HTERT RPE-1 (cell line): ENCODE measurements at regions not wholly inside any gene's neighbourhood (a gene's known extent, or its start where the extent isn't known, plus 50 kb on each side); places are given as distances from the start of the nearest gene placed in this dataset.

Source experiments
- in situ Hi-C: fragments of 300-500 bp; cut with MboI; formaldehyde crosslinking; loops from 4 replicates; pipeline ENCODE4 v1.14.3; 2020; ENCODE audit warnings: low sequenced_read_pairs

DNA sequence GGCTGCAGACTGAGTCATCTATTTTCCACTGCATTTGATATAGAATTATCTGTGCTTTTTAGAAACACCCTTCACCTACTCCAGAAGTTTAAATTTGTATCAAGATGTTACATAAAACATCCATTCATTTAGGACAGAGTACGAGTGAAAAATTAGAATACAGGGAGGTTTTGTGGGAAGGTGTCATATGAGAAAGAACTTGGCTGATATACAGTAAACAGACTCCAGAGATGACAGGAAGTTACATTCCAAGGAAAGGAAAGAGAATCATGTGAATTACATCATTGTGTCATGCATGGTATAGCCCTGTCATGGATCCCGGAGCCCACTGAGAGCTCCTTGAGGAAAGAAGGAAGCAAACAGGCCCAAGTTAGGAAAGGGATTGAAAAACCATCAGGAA, 341.5 kb upstream of the PKDCC start:
- in situ Hi-C loops: no loop called here

DNA sequence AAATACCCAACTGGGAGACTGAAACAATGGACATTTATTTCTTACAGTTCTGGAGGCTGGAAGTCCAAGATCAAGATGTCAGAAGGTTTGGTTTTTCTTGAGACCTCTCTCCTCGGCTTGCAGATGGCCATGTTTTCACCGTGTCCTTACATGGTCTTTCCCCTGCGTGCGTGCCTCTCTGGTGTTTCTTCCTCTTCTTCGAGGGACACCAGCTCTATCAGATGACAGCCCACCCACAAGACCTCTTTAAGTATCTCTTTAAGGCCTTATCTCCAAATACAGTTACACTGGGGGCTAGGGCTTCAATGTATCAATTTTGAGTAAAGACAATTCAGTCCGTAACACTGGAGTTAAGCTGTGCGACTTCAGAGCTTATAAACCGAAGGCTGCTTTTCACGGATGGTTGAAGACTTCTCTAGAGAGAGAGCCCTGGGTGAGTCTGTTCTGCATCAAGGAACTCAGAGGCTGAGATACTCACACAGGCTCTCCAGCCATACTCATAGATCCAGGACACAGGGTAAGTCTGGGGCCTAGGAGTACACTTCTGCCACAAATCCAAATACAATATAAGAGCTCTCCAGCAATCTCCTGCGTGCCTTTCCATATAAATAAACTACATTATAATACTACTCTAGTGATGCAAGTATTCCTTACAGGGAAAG, 339.9 kb upstream of the PKDCC start:
- in situ Hi-C loops: no loop called here

DNA sequence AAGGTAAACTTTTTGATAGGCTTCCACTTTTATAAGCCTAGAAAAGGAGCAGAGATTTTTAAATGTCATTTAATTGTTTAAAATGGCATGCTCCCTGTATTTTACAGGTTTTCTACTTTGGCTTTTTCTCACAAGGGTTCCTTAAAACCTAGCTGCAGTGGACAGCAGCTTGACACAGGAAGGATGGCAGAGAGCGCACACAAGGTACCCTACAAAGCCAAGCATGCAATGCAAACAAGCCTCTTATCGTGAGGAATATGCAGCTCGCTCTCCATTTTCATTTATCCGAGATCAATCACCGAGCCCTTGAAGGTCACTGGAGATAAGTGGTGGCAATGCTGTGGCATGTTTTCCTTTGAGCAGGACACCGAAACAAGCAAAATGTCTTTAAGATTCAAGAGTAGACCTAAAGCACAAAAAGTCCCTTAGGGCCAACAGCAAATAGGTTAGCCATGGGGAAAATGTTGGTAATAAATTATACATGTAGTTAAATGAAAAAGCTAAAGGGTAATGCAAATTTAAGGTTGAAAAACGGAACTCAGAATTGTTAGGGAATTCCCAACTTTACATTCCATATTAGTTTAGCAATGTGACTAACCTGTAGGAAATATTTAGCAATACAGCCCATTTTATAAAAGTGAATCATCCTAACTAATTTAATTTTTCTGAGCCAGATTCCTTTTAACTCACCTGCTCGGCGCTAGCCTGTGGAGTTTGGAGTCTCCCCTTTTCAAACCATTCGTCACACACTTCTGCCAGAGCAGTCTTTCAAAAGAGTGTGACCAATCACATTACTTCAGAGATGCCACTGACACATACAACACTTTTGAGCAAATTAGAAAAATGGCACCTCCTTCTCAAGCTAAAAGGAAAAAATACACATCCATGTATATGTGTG, 337.9 kb upstream of the PKDCC start:
- in situ Hi-C loops: no loop called here

DNA sequence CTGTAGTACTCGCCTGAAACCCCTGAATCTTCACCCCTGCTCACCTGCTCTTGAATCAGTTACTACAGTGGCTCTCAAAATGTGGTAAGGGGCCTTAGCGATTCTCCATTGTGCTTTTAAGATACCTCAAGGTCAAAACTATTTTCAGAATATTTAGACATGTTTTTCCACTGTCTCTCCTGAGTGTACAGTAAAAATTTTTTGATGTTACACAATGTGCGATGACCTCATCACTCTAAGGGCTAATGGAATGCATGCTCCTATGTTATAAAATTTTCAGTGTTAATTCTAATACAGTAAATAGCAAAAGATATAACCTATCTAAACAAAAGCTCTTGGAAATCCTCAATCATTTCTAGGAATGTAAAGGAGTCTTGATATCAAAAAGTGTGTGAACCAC, 336.9 kb upstream of the PKDCC start:
- in situ Hi-C loops: no loop called here

DNA sequence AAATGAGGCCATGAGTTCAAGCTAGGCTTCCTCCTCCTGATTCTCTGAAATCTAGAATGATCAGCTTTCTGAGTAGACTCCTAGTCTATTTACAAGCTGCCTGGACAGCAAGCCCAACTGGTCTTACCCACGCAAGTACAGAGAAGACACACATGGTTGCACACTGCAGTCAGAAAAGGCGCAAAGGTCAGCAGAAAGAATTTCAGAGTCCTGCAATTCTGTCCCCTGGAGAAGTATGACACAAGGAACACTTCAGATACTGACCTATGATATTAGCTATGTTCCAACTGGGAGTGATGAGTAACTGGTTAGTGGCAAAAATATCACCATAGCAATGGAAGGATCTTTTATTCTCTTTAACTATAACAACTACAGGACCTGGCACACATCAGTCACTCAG, 336.1 kb upstream of the PKDCC start:
- in situ Hi-C loops: no loop called here

DNA sequence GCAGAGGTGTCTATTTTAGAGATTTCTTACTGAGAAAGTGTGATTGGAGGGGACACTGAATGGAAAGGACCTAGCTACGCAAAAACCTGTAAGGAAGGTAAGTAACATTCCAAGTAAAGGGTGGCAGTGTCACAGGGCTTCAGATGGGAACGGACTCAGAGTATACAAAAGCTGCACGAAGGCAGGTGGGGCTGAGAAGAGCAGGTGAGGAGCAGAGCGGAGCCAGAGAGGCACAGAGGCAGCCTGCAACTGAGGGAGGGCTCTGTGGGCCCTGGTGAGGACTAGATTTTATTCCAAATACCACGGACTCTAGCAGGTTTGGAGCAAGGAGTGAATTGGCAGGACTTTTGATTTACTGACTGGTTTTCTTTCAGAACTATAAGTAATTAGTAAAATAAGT, 331.3 kb upstream of the PKDCC start:
- in situ Hi-C loops: no loop called here

DNA sequence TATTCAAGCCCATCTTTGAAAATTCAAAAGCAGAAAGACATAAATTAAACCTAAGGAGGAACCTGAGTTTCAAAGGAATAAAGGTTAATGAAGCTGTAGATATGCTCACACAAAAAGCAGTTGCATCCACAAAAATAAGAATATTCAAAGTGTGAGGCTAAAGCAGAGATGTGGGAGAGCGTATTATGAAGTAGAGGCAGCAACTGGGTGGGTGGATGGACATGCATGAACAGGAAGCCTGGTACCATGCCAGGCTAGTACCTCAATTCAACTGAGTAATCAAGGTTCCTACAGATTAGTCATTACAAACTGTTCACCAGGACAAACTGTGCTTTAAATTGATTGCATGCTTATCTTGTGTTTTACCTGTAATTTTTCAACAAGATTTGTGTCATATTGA, 330.0 kb upstream of the PKDCC start:
- in situ Hi-C loops: no loop called here

DNA sequence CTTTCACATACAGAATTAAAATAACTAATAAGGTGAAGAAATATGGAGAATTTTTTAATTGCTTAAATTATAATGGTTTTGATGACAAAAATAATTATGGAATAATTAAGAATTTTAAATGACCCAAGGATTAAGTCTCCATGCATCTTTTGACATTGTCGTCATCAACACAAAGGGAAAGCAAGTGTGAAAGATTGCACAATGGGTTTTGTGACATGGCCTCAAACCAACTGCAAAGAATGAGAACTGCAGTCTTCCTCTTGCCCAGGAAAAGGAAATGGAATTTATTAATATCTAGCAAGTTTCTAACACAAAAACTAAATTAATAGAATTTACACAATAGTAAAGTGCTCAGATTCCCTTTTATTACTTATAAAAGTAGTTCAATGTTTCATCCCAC, 329.1 kb upstream of the PKDCC start:
- in situ Hi-C loops: no loop called here

DNA sequence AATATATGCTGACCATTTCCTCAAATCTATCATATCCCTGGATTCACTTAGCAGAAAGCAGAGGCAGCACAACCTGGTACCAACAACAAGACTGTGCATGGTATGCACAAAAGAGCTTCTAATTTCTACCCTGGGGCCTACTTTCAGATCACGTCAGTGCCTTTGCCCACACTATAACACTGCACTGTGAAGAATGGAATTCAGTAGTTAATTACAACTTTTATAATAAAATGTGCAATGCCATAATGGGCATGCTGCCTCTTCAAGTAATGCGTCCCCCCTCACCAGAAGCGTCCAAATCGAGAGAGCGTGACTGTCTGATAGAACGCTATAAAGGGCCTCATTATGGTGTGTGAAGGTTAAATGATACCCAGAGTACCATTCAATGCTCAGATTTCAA, 328.1 kb upstream of the PKDCC start:
- in situ Hi-C loops: no loop called here

DNA sequence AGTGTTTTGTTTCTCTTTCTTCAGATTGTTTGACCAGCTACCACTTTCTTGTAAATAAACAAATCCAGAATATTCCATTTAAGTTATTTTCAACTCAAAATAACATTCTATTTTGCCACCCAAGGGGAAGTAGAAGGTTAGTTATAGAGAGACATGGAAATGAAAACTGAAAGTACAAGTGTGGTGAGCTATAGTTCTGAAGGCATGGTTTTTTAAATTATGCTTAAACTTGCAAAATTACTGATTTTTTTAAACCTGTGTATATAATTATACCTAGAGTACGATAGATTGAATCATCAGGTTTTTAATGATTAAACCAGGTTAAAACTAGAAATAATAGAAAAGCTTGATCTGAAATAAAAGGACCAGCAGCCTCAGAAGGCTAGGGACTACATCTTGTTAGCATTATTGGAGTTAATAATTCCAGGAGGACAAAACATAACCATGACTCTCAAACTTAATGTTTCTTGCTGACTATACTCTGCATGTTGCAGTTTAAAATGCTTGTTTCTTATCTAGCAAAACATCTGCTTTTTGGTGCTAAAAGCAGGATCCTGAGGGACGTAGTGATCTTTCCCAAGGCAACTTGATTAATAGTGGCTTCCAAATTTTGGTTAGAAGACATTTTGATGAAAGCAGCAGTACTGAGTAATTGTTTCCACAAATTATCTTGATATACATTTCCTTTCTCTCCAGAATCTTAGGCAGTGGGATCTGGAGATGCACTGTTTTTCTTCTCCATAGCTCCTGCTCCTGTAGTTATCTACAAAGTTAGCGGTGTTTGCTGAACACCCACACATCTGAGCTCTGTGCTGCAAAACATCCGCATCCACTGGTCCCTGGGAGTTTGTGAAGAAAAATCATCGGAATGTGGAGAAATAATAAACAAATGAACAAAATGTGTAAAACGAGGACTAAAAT, 327.2 kb upstream of the PKDCC start:
- in situ Hi-C loops: no loop called here

DNA sequence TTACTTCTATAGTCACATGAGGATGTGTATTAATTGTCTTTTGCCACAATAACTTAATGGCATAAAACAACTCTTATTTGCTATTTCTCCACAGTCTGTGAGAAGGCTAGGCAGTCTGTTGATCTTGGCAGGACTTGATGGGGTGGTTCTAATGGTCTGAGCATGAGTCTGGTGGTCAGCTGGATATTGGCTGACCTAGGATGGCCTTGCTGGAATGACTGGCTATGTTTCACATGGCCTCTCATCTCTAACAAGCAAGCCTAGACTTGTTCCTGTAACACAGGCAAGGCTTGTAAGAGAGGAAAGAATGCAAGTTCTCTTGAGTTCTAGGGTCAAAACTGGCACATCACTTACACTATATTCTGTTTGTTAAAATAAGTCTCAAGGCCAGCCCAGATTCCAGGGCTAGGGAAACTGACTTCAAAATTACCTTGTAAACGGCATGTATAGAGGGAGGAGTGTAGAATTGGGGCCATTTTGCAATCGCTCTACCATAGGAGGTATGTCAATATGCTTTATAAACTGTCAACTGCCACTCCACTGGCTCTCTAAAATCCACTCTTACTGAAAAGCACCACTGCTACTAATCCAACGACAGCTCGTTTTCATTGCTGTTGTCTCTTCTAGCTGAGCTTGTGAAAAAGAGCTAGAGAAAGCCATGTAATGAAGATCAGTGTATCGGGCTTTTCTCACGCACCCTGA, 325.0 kb upstream of the PKDCC start:
- in situ Hi-C loops: no loop called here

DNA sequence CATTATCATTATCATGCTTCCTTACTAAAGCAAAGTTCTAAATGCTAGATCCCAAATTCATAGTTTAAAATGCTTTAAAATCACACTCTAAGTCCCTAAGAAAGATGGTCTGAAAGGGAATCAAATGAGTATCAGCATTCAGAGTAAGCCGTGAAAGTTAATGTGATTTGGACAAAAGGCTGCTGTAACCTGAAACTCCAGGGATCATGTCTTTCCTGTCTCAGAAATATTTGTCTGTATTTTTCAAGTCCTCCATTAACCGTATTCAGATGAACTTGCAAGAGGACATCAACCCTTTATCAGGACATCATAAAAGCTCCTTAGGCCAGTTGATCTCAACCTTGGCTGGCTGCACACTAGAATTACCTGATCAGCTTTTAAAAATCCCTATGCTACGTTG, 324.3 kb upstream of the PKDCC start:
- in situ Hi-C loops: no loop called here

DNA sequence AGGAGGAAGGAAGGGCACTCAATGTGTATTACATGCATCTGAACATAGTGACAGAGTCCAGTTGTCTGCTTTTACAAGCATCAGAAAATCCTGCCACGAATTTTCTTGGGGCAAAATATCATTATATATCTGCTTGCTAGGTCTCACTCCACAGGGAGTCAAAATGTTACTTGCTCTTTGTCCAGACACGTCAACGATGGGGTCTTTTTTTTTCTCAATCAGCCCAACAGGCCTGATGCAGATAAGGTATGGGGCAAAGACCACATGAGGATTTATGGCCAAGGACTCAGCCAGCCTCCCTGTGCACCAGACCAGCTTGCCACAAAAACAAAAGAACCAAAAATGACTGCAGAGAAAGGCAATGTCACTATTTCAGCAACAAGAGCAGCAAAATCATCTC, 323.4 kb upstream of the PKDCC start:
- in situ Hi-C loops: no loop called here

DNA sequence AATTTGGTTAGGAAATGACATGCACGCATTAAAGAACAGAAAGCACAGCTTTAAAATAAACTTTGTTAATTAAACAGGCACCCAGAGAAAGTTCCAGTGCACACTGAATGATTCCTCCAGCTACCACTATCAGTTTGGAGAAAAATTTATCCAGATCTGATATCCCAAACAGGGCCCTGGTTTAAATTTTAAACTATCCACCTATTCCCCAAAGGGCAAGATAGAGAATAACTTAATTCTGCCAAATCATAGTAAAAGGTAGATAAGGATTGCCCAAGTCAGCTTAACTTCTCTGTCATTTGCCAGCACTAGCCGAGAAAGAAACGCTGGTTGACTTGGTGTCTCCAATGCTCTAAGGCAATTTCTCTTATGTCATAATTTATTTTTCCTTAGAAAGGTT, 321.9 kb upstream of the PKDCC start:
- in situ Hi-C loops: no loop called here

DNA sequence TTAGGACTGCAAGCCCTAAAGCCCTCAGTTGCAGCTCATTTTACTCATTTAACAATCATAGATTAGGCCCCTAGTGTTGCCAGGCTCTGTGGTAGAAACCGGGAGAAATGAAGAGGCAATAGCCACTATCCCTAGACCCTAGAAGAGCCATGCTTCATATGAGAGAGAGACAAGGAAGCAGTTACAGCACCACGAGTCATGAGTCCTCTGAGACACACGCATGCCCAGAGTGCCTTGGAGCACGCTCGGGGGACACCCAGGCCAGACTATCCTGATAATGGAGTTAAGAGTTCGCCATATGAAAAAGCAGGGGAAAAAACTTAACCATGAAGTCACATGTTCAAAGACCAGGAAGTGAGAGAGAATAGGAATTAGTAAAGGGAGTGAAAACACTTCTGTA, 321.5 kb upstream of the PKDCC start:
- in situ Hi-C loops: no loop called here

DNA sequence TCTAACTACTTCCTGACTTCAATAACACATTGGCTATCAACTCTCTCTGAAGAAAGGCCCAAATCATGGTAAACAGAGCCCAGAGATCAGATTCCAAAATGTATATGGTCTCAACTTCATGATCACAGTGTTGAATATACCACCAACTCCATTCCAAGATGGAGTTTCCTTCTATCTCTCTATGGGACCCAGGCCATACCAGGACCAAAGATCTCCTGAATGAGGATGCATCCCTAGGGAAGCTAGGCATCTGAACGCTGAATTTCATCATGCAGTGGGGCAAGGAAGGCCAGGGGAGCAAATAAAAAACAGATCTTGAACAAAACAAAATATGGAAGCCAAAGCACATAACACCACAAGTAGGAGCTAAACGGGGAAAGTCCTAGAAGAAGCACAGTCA, 320.7 kb upstream of the PKDCC start:
- in situ Hi-C loops: no loop called here

DNA sequence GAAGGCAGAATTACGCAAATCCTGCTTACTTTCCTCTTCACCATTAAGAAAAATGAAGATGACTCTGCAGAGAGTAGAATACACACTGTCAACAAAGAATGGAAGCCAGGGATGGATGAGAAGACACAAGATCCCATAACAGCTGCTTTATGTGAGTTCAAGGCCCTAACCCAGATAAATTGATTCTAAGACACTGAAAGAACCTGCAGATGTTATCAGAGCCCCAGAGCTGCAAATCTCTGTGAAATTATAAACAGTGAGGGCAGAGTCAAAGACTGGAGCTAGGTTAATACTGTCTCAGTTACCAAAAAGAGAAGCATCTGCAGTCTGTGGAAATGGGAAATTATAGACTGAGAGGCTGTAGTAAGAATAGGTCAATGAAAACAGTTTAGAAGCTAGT, 320.1 kb upstream of the PKDCC start:
- in situ Hi-C loops: no loop called here

DNA sequence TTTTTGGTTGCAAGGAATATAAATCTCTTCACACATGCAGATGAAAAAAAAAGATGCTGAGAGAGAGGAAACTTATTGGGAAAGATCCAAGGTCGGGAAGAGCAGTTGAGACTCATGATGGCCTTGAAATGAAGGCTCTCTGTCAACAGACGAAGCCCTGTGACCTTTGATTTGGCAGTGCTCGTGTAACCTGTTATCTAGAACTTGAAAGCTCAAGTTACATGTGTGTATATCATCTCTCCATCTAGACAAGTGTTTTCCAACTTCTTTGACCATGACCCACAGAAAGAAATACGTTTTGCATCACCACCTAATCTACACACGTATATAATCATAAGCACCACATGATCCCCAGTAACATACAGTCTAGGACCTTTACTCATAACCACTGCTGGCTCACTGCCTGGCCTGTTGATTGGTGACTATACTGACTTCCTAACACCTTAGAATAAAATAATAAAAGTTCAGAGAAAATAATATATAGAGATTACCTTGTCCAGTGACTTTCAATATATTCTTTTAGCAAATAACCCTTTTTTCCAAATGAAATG, 319.0 kb upstream of the PKDCC start:
- in situ Hi-C loops: no loop called here

DNA sequence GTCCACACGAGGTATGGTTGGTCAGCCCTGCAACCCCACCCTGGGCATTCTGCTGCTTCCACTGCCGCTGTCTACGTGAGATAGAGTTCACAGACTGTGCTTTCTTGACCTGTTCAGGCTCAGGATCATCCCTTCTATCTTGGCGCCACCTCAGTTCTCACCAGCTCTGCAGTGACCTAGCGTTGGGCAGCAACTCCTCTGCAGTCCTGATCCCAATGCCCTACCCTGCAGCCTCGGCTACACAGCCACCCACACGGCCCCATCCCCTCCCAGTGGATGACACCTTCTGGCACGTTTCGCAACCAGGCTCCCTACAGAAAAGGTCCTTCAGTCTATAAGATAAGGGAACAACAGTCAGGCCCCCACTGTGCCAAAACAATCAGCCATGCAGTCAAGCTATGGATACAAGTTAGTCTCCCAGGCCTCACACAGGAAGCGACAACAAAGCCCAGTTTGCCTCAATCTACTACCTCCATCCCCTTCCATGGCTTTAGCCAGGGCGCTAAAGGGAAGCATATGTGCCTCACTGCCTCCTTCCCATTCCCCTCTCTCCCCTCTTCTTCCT, 317.9 kb upstream of the PKDCC start:
- in situ Hi-C loops: no loop called here

DNA sequence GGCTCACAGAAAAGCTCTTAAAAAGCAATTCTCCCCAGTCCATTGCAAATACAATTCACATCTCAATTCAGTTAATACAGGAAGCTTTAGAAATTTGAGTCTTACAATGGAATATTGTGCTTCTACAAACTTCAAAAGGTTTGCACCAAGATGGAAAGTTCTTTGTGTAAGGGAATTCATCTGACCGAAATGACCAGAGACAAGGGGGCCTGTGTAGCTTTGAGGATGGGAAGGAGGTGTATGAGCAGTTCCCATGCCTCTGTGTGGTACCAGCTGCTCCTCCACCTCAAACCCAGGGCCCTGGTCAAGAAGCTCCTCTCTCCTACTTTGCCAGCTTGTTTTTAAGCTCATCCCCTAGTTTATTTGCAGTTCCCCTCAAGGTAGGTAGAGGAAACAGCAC, 312.8 kb upstream of the PKDCC start:
- in situ Hi-C loops: no loop called here
